ENCODE measurements at regions not wholly inside any gene's neighbourhood (a gene's known extent, or its start where the extent isn't known, plus 50 kb on each side); places are given as distances from the start of the nearest gene placed in this dataset.

GRCh38 chr2:118633371-118634018 lies 214.0 kb downstream of the EN1 start (continued):
- no peak for TF ChIP-seq ATOH8 (CRISPR knock-in tag; IDR thresholded peaks at IDR 0.05; ENCODE audit: low read depth)
- TF ChIP-seq CBX8 (IDR thresholded peaks at IDR 0.05), result no peak
- no peak for TF ChIP-seq NR3C1 (IDR thresholded peaks at IDR 0.05)
- TF ChIP-seq SMC3 (IDR thresholded peaks at IDR 0.05), result no peak
- TF ChIP-seq RNF2 (IDR thresholded peaks at IDR 0.05; ENCODE audit: borderline replicate concordance, low read depth), result no peak
- no peak for TF ChIP-seq EHF (CRISPR knock-in tag; IDR thresholded peaks at IDR 0.05)

GRCh38 chr2:118632921-118633320 lies 214.5 kb downstream of the EN1 start:
- ChIA-PET POLR2A (no interaction called here), CTCF (interaction anchor here (0.6 kb wide), 1 partner anchor 351 kb away, joined by 3 read pairs; no protein-coding TSS in a partner anchor)
- Histone ChIP-seq H3K4me1 (no peaks in the 10 kb centered on the region), H3K4me2 (no peak overlapping the region), H3K27ac (no peak overlapping the region), H3K9me3 (no peaks in the 10 kb centered on the region), H3K4me3 (no peak overlapping the region)
- no peak for FAIRE-seq
- DNase-seq (ENCODE audit: low read depth in 1 of 2, low spot score in 1 of 2), result no peak
- no peak for ATAC-seq
- WGBS (ENCODE audit: missing lambda C conversion rate), result 83% methylated on average over 3 of the region's 11 CpGs
- TF ChIP-seq FOSL2 (IDR thresholded peaks at IDR 0.05) (no peak), FOSL2 (CRISPR knock-in tag; IDR thresholded peaks at IDR 0.05) (no peak), EHMT2 (IDR thresholded peaks at IDR 0.05; ENCODE audit: low read depth) (no peak), PHF8 (IDR thresholded peaks at IDR 0.05; ENCODE audit: borderline replicate concordance, low read depth) (no peak), RCOR1 (IDR thresholded peaks at IDR 0.05; ENCODE audit: low read depth, low read length) (no peak), RFX5 (IDR thresholded peaks at IDR 0.05) (no peak), HDAC2 (IDR thresholded peaks at IDR 0.05) (no peak)
- TF ChIP-seq, protein P1, sequence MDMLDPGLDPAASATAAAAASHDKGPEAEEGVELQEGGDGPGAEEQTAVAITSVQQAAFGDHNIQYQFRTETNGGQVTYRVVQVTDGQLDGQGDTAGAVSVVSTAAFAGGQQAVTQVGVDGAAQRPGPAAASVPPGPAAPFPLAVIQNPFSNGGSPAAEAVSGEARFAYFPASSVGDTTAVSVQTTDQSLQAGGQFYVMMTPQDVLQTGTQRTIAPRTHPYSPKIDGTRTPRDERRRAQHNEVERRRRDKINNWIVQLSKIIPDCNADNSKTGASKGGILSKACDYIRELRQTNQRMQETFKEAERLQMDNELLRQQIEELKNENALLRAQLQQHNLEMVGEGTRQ (IDR thresholded peaks at IDR 0.05), result no peak

- no peaks in the 10 kb centered on the region for H3K4me1 ChIP-seq
- H3K9me3 ChIP-seq, result 0 out of 3 replicates have a peak, but pooled peaks cover 3% of the 10 kb centered on the region
- ChIA-PET CTCF (no interaction called here), POLR2A (no interaction called here)
- WGBS (ENCODE audit: missing lambda C conversion rate), result 12% methylated on average over 3 of the region's 3 CpGs
- DNase-seq (ENCODE audit: low read depth in 1 of 2, low spot score in 1 of 2) (no peak), ATAC-seq (no peak), FAIRE-seq (no peak)
- H3K4me3 ChIP-seq, result no peak overlapping the region
- no peak overlapping the region for H3K27ac ChIP-seq
- H3K4me2 ChIP-seq, result no peak overlapping the region
- TF ChIP-seq GATA3 (IDR thresholded peaks at IDR 0.05; ENCODE audit: borderline replicate concordance) (no peak), MAFK (IDR thresholded peaks at IDR 0.05; ENCODE audit: partially characterized antibody) (no peak), JUNB (IDR thresholded peaks at IDR 0.05) (no peak), ZFP36 (IDR thresholded peaks at IDR 0.05; ENCODE audit: borderline replicate concordance, partially characterized antibody) (no peak), RFX5 (IDR thresholded peaks at IDR 0.05) (no peak), HOXB13 (CRISPR knock-in tag; IDR thresholded peaks at IDR 0.05; ENCODE audit: low read depth) (no peak), SMC3 (IDR thresholded peaks at IDR 0.05) (no peak), ZC3H11A (IDR thresholded peaks at IDR 0.05) (no peak), HOXA7 (CRISPR knock-in tag; IDR thresholded peaks at IDR 0.05) (no peak), TFCP2L1 (CRISPR knock-in tag; IDR thresholded peaks at IDR 0.05) (no peak), MAZ (IDR thresholded peaks at IDR 0.05; ENCODE audit: borderline replicate concordance, low read depth, low read length) (no peak), NR3C1 (IDR thresholded peaks at IDR 0.05) (no peak), HEYL (CRISPR knock-in tag; IDR thresholded peaks at IDR 0.05) (no peak)
- TF ChIP-seq, protein P2, sequence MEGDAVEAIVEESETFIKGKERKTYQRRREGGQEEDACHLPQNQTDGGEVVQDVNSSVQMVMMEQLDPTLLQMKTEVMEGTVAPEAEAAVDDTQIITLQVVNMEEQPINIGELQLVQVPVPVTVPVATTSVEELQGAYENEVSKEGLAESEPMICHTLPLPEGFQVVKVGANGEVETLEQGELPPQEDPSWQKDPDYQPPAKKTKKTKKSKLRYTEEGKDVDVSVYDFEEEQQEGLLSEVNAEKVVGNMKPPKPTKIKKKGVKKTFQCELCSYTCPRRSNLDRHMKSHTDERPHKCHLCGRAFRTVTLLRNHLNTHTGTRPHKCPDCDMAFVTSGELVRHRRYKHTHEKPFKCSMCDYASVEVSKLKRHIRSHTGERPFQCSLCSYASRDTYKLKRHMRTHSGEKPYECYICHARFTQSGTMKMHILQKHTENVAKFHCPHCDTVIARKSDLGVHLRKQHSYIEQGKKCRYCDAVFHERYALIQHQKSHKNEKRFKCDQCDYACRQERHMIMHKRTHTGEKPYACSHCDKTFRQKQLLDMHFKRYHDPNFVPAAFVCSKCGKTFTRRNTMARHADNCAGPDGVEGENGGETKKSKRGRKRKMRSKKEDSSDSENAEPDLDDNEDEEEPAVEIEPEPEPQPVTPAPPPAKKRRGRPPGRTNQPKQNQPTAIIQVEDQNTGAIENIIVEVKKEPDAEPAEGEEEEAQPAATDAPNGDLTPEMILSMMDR (IDR thresholded peaks at IDR 0.05), result no peak
Observed at GRCh38 chr2:118627156-118627555, 220.3 kb downstream of the EN1 start.
